GM23338 (cell line): ENCODE measurements at regions not wholly inside any gene's neighbourhood (a gene's known extent, or its start where the extent isn't known, plus 50 kb on each side); places are given as distances from the start of the nearest gene placed in this dataset.

Source experiments
- ATAC-seq: fragments of 200-7000 bp; cut with Tn5 transposase; 3 replicates; pipeline ENCODE4 v1.9.1; 2020
- DNase-seq: peaks from one replicate; pipeline ENCODE4 v3.0.0-alpha.2; 2015; ENCODE audit warnings: low spot score
- H2AFZ ChIP-seq: fragments of 200-600 bp; sonication (generic); 2 replicates; pipeline ENCODE4 v1.8.0; 2016; ENCODE audit warnings: antibody characterized with exemption, mild to moderate bottlenecking, moderate library complexity
- H3F3A ChIP-seq: fragments of 200-600 bp; sonication (generic); replicated peaks from 2 replicates; pipeline ENCODE4 v1.8.0; 2017; ENCODE audit warnings: antibody characterized with exemption, mixed run types, low read depth
- H3K27ac ChIP-seq: fragments of 200-600 bp; sonication (generic); 2 replicates; pipeline ENCODE4 v1.6.1; 2016; ENCODE audit warnings: low read depth
- H3K27me3 ChIP-seq: fragments of 200-600 bp; sonication (generic); 2 replicates; pipeline ENCODE4 v1.8.0; 2016; ENCODE audit warnings: mild to moderate bottlenecking, mixed run types, moderate library complexity; ENCODE audit not compliant: insufficient read depth
- H3K36me3 ChIP-seq: fragments of 200-600 bp; sonication (generic); 2 replicates; pipeline ENCODE4 v1.8.0; 2016; ENCODE audit warnings: mild to moderate bottlenecking; ENCODE audit not compliant: insufficient read depth
- H3K4me1 ChIP-seq: fragments of 200-600 bp; sonication (generic); 2 replicates; pipeline ENCODE4 v1.8.0; 2016; ENCODE audit warnings: mild to moderate bottlenecking, moderate library complexity; ENCODE audit not compliant: insufficient read depth
- H3K4me2 ChIP-seq: fragments of 200-600 bp; sonication (generic); 2 replicates; pipeline ENCODE4 v1.7.1; 2017; ENCODE audit warnings: mixed run types
- H3K4me3 ChIP-seq: fragments of 200-600 bp; sonication (generic); 2 replicates; pipeline ENCODE4 v1.6.1; 2016; ENCODE audit warnings: mixed run types
- H3K79me2 ChIP-seq: fragments of 200-600 bp; sonication (generic); replicated peaks from 2 replicates; pipeline ENCODE4 v1.8.0; 2017; ENCODE audit warnings: mild to moderate bottlenecking; ENCODE audit not compliant: insufficient read depth
- H3K9me2 ChIP-seq: fragments of 200-600 bp; sonication (generic); 2 replicates; pipeline ENCODE4 v1.8.0; 2017; ENCODE audit not compliant: insufficient read depth
- H4K20me1 ChIP-seq: fragments of 200-600 bp; sonication (generic); replicated peaks from 2 replicates; pipeline ENCODE4 v1.8.0; 2017; ENCODE audit warnings: mild to moderate bottlenecking; ENCODE audit not compliant: insufficient read depth
- H3K27ac Mint-ChIP-seq: 2 replicates; pipeline ENCODE4 v1.8.0; 2020; ENCODE audit warnings: inconsistent platforms, mild to moderate bottlenecking, moderate library complexity, mixed read lengths
- H3K27me3 Mint-ChIP-seq: 3 replicates; pipeline ENCODE4 v1.8.0; 2022; ENCODE audit warnings: low read depth, mild to moderate bottlenecking, moderate library complexity, mixed read lengths, inconsistent platforms; ENCODE audit not compliant: insufficient read depth, poor library complexity
- H3K36me3 Mint-ChIP-seq: 3 replicates; pipeline ENCODE4 v1.8.0; 2021; ENCODE audit warnings: low read depth, mild to moderate bottlenecking, inconsistent platforms, moderate library complexity, mixed read lengths
- H3K4me1 Mint-ChIP-seq: 3 replicates; pipeline ENCODE4 v1.8.0; 2020; ENCODE audit warnings: mild to moderate bottlenecking, inconsistent platforms, mixed read lengths
- H3K4me3 Mint-ChIP-seq: 3 replicates; pipeline ENCODE4 v1.8.0; 2021; ENCODE audit warnings: moderate library complexity, mild to moderate bottlenecking, inconsistent platforms, mixed read lengths
- H3K9me3 Mint-ChIP-seq: 3 replicates; pipeline ENCODE4 v1.8.0; 2020; ENCODE audit warnings: moderate library complexity, mild to moderate bottlenecking, inconsistent platforms, mixed read lengths
- CREB1 ChIP-seq: fragments of 250-450 bp; sonication (Bioruptor Pico); IDR thresholded peaks from 2 replicates; pipeline ENCODE4 v1.5.0; 2020; ENCODE audit warnings: low read depth, mild to moderate bottlenecking, moderate library complexity
- CTCF ChIP-seq, 2 experiments: fragments of 200-600 bp in 1 of 2; sonication (generic) in 1 of 2; conservative IDR thresholded peaks; 2 replicates each; pipeline versions ENCODE4 v1.5.1 to v1.6.1; 2016 to 2017; ENCODE audit warnings: antibody characterized with exemption in 2 of 2, low read depth in 2 of 2, mild to moderate bottlenecking in 2 of 2, moderate library complexity in 1 of 2
- EZH2 ChIP-seq: fragments of 200-600 bp; sonication (generic); IDR thresholded peaks from one replicate; pipeline ENCODE4 v1.8.0; 2017; ENCODE audit warnings: antibody characterized with exemption, mild to moderate bottlenecking, low read depth; ENCODE audit not compliant: unreplicated experiment
- EZH2phosphoT487 ChIP-seq: fragments of 200-600 bp; sonication (generic); IDR thresholded peaks from one replicate; pipeline ENCODE4 v1.8.1; 2018; ENCODE audit warnings: antibody characterized with exemption; ENCODE audit not compliant: unreplicated experiment
- JUNB ChIP-seq: IDR thresholded peaks from one replicate; pipeline ENCODE4 v1.6.1; 2016; ENCODE audit warnings: antibody characterized with exemption; ENCODE audit not compliant: unreplicated experiment
- NANOG ChIP-seq: IDR thresholded peaks from 2 replicates; pipeline ENCODE4 v1.6.1; 2016; ENCODE audit warnings: antibody characterized with exemption, borderline replicate concordance
- POLR2AphosphoS5 ChIP-seq: IDR thresholded peaks from 2 replicates; pipeline ENCODE4 v1.6.1; 2016; ENCODE audit warnings: antibody characterized with exemption, low read depth
- STAT1 ChIP-seq: IDR thresholded peaks from one replicate; pipeline ENCODE4 v1.6.1; 2016; ENCODE audit warnings: antibody characterized with exemption; ENCODE audit not compliant: unreplicated experiment
- ZNF114 ChIP-seq: fragments of 250-450 bp; sonication (Bioruptor Pico); IDR thresholded peaks from 2 replicates; pipeline ENCODE4 v1.5.0; 2020; ENCODE audit warnings: mild to moderate bottlenecking, moderate library complexity
- ZNF331 ChIP-seq: fragments of 250-450 bp; sonication (Bioruptor Pico); IDR thresholded peaks from 2 replicates; pipeline ENCODE4 v1.5.0; 2020; ENCODE audit warnings: low read depth, mild to moderate bottlenecking, moderate library complexity
- ZNF462 ChIP-seq: fragments of 250-450 bp; sonication (Bioruptor Pico); IDR thresholded peaks from 2 replicates; pipeline ENCODE4 v1.5.0; 2020; ENCODE audit warnings: mild to moderate bottlenecking, moderate library complexity
- TF ChIP-seq, protein P1 (sequence below): IDR thresholded peaks from one replicate; pipeline ENCODE4 v1.6.1; 2018; ENCODE audit warnings: antibody characterized with exemption; ENCODE audit not compliant: unreplicated experiment

DNA sequence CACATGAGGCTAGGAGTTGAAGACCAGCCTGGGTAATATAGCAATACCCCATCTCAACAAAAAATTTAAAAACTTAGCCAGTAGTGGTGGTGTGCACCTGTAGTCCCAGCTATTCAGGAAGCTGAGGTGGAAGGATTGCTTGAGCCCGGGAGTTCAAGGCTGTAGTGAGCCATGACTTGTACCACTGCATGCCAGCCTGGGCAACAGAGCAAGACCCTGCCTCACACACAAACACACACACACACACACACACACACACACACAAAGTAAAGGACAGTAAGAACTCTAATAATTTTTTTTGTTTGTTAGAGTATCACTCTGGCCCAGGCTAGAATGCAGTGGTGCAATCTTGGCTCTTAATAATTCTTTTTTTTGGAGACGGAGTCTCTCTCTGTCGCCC, 138.0 kb upstream of the SOD1 start:
- H3K79me2 ChIP-seq: peaks cover 33% of the 10 kb centered on the region
- DNase-seq: no peak
- Mint-ChIP-seq H3K9me3 (no peaks in the 10 kb centered on the region), H3K36me3 (no peaks in the 10 kb centered on the region), H3K4me1 (peaks cover 22% of the 10 kb centered on the region), H3K27me3 (peaks cover 7% of the 10 kb centered on the region), H3K4me3 (no peak overlapping the region), H3K27ac (no peak overlapping the region)
- no peak overlapping the region for H3K27ac ChIP-seq
- peaks cover 16% of the 10 kb centered on the region for H3K4me1 ChIP-seq
- 0 out of 2 replicates have a peak, but pooled peaks cover 13% of the 10 kb centered on the region for H3F3A ChIP-seq
- H3K9me2 ChIP-seq: no peaks in the 10 kb centered on the region
- no peak overlapping the region for H3K4me2 ChIP-seq
- no peak overlapping the region for H2AFZ ChIP-seq
- no peaks in the 10 kb centered on the region for H3K27me3 ChIP-seq
- H3K36me3 ChIP-seq: no peaks in the 10 kb centered on the region
- H3K4me3 ChIP-seq: no peak overlapping the region
- no peaks in the 10 kb centered on the region for H4K20me1 ChIP-seq
- TF ChIP-seq, protein P1, sequence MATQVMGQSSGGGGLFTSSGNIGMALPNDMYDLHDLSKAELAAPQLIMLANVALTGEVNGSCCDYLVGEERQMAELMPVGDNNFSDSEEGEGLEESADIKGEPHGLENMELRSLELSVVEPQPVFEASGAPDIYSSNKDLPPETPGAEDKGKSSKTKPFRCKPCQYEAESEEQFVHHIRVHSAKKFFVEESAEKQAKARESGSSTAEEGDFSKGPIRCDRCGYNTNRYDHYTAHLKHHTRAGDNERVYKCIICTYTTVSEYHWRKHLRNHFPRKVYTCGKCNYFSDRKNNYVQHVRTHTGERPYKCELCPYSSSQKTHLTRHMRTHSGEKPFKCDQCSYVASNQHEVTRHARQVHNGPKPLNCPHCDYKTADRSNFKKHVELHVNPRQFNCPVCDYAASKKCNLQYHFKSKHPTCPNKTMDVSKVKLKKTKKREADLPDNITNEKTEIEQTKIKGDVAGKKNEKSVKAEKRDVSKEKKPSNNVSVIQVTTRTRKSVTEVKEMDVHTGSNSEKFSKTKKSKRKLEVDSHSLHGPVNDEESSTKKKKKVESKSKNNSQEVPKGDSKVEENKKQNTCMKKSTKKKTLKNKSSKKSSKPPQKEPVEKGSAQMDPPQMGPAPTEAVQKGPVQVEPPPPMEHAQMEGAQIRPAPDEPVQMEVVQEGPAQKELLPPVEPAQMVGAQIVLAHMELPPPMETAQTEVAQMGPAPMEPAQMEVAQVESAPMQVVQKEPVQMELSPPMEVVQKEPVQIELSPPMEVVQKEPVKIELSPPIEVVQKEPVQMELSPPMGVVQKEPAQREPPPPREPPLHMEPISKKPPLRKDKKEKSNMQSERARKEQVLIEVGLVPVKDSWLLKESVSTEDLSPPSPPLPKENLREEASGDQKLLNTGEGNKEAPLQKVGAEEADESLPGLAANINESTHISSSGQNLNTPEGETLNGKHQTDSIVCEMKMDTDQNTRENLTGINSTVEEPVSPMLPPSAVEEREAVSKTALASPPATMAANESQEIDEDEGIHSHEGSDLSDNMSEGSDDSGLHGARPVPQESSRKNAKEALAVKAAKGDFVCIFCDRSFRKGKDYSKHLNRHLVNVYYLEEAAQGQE: no peak
- no peak for TF ChIP-seq EZH2phosphoT487
- TF ChIP-seq EZH2: no peak
- TF ChIP-seq ZNF331 (CRISPR knock-in tag): no peak
- no peak for TF ChIP-seq POLR2AphosphoS5
- TF ChIP-seq ZNF114 (CRISPR knock-in tag): no peak
- no peak for TF ChIP-seq JUNB
- no peak for TF ChIP-seq NANOG
- no peak for TF ChIP-seq STAT1
- TF ChIP-seq CREB1: no peak
- TF ChIP-seq CTCF (conservative IDR thresholded peaks at IDR 0.05; ENCODE audit: low read depth in 2 of 2): no peak
- TF ChIP-seq ZNF462 (CRISPR knock-in tag): no peak
- ATAC-seq: no peak
